HG03571 (cell line): ENCODE measurements at regions not wholly inside any gene's neighbourhood (a gene's known extent, or its start where the extent isn't known, plus 50 kb on each side); places are given as distances from the start of the nearest gene placed in this dataset.

Experiments
- ATAC-seq: cut with Tn5 transposase; IDR thresholded peaks from one replicate; pipeline ENCODE4 v1.9.1; 2021; ENCODE audit not compliant: unreplicated experiment

DNA sequence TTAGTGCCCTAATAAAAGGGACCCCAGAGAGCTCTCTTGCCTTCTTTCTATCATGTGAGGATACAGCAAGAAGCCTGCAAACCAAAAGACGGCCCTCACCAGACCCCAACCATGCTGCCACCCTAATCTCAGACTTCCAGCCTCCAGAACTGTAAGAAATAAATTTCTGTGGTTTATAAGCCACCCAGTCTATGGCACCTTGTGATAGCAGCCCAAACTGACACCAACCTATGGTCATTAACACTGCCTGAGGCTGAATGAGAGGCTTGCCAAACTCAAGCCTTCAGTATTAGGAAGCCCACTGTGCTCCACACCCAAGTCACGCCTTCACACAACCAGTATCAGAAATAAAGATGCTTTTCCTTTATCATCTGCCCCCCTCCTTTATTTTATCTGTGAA is 127.3 kb upstream of the KLF3 start:
- no peak for ATAC-seq

DNA sequence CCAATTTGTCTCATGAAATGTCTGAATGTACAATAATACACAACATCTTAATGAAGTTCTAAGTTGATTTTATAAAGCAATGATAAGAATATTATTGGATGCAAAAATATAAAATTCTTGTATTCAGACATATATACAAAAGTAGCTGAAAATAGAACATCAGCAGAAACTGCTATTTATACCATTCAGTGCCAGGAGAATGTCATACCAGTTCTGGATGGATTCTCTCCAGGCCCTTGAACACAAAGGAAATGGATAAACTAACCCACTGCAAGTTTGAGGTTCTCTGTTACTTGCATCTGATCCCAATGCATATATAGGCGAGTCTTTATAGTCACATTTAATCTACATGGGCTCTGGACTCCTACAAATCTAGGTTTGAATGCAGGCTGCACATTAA is 126.3 kb upstream of the KLF3 start:
- ATAC-seq: no peak

DNA sequence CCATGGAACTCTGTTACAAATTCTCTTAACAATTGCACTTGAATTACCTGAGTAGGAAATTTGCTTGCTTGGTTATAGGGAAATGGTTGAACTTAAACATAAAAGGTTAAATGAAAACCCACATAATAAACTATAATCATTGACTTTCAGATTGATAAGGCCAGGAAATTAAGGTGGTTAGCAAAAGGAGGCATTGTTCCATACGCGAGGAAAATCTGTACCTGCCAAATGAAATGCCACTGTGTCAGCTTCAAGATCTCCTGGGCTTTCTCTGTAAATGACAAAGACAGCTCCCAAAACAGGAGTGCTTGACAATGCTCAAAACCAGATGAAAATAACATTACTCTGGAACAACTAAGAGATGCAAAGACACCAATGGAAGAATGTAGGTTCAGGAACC is 125.5 kb upstream of the KLF3 start:
- ATAC-seq: no peak

DNA sequence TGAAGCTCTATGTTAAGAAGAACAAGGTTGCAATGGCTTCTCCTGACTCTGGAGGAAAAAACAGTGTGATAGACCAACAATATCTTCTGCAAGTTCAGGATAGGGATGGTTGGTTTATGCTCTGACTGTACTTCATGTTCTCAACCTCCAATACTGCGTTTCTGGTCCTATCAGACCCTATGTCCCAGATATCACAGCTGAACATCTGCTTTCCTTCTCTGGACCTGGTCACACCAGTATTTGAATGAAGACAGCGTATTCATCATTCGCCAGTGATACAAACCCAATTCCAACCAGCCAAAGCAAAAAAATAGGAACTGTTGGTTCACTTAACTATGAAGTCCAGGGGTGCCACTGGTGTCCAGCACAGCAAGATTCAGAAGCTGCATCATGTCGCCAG is 124.5 kb upstream of the KLF3 start:
- ATAC-seq: no peak

DNA sequence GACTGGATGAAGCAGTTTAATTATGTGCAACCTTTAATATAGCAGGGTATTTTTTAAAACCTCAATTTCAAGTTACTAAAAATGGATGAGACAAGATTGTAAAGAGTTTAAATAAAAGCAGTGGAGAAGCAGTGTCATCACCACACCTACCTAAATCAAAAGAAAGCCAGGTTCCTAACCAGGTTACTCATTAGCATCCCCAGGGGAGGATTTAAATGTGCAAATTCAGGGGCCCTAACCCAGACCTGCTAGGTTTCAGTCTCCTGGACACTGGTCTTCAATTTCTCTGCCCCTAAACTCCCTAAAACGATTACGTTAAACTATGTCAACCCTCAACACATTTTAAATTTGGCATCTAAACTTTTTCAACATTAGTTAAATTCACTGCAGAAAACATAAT is 116.9 kb upstream of the KLF3 start:
- ATAC-seq: no peak

DNA sequence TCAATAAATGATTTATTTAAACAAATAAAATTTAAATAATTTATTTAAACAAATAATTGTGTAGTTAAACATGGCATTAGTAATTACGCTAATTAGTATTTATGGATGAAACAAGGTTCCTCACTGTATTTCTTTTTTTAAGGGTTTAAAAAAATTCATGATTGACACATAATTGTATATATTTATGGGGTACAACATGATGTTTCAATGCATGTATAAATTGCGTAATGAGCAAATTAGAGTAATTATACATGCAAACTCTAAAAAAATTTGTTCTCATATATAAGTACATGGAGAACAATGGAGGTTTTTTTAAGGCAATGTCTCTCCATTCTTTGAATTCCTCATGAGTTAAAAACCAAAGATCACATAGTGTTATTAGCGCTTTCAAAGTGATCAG is 115.7 kb upstream of the KLF3 start:
- no peak for ATAC-seq

DNA sequence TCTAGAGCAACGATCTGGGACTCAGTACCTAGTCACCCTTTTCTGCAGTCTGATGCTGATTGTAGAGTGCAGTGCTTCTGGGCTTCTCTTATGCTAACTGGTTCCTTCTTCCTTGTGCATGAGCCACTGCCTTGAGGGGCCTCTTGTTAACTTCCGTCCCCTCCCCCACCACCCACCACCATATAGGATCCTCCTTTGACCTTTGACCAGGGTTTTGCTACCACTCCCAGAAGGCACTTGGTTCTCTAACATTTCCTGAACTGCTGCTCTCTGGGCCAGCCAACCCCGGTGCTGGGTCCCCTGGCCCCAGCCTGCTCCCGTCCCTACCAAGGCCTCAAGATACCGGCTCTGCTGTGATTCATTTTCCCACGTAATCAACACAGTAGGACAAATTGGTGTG is 104.6 kb upstream of the KLF3 start:
- no peak for ATAC-seq

DNA sequence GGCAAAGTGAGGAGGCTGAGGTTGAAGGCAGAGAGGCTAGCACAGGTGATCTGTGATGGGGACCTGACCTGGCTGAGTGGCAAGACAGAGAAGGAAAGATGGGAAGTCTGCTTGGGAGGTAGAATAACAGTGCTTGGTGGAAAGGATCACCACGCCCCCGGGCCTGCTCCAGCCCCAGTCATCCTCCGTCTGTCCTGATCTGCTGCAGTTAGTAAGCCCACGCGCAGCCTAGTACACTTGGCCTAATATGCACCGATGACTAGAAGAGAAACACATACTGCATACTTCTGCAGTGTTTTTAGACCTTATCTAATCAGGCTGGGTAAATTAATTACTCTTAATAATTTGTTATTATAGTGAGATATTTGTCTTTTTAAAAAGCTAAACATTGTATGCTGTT is 103.7 kb upstream of the KLF3 start:
- no peak for ATAC-seq

DNA sequence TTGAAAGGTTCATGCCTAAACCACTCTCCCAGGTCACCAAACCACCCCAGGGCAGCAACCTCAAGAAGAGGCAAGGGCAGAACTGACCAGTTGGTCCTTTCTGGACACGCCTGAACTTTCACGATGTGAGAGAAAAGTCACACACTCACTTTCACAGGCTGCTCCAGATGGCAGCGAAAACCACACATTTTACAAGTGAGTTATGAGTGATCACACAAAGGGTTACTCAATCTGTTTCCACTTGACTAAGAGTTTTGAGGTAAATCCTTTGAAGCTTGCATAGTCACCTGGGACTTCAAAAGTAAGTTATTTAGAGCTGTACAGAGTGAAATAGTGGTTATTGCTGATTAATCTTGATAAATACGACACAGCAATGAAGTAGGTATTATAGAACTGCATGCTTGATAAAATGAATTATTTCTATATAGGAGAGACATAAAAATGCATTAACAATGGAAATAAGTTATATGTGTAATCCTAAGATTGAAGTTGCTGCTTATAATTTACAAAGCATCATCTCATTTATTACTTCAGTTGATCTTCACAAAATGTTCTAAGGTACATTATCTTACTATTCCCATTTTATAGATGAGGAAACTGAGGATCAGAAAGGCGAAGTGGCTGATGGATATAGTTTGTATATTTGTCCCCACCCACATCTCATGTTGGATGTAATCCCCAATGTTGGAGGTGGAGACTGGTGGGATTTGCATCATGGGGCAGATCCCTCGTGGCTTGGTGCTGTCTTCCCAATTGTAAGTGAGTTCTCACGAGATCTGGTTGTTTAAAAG is 103.0 kb upstream of the KLF3 start:
- ATAC-seq: peak; percentile 84

DNA sequence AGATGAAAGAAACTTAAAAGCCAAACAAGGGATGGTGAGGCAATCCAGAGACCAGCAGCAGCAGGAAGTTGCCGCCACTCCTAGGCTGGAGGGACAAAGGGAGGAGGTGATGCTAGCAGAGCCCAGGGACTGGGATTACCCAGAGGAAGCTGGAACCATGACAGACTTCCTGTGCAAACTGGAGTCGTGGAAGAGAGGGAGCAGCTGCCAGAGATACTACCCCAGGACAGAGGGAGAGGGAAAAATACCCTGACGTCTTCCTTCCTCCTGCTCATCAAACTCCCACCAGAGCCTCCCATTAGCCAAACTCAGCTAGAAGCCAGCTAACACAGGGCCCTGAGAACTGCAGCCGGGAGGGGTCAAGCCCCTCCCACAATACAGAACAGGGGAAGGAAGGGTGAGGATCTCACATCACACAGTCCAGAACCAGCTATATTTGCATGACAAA is 101.2 kb upstream of the KLF3 start:
- no peak for ATAC-seq

DNA sequence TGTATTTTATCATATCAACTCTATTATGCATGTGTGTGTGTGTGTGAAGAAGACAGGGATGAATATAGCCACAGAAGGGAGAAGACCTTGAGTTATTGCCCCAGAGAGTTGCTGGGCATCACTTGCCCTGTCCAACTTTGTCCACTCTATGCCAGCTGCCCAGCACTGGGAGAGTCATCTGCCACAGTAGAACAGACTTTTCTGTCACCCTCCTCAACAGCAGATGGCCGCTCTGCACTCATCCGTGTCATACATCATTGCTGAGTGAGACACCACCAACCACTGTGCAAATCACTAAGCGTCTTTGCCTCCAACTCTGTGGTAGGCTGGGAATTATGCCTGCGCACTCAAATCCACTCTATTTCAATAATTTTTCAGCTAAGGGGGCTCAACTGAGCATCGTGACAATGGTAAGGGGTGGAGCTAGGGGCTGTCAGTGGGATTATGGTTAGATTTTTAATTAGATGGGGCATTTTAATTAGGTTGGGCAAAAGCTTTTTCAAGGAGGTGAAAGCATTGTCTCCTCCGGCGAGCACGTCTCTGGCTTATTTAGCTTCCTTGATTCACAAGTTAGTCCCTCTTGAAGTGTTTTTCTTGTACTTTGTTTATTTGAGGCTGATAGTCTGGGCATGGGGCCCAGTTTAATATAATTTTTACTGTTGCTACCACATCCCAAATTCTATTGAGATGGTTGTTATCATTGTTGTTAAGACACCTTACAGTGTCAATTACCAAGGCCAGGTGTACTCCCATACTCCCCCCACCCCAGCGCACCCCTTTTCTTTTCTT is 100.1 kb upstream of the KLF3 start:
- no peak for ATAC-seq

DNA sequence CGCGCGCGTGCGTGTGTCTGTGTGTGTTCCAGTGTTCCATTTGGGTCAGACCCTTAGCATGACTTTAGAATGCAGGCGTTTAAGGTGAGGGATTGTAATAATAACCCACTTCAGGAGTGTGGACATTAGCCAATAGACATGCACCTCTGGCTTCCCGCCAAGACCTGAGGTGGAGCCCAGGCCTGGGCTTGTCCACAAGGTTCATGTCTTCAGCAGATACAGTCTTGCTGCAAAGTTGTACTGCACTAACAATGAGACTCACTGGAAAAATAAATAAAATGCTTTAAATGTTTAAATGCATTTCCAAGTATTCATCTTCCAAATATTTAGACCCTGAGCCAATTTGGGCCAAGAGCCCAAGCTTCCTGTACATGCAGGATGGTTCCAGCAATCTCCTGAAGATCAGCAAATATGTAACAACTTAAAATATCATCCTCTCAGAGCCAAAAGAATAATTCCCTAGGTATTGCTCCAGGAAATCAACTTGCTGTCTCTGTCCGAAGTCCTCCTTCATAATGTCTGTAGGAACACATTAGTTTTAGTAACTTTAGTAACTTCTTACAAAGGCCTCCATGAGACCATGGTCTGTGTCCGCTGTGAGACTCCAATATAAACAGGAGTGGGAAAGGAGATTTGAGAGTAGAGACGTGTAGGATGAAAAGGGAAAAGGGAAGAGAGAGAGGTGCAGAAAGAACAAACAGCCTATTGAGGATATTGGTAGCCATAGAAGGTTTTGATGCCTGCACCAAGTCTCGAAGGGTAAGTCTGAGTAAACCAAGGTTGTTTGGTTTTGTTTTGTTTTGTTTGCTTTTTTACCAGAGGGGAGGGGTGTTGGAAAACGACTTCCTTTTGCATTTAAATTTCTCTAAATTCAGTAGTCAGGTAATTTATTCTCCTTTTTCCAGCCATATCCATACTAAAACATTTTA is 98.5 kb upstream of the KLF3 start:
- no peak for ATAC-seq

DNA sequence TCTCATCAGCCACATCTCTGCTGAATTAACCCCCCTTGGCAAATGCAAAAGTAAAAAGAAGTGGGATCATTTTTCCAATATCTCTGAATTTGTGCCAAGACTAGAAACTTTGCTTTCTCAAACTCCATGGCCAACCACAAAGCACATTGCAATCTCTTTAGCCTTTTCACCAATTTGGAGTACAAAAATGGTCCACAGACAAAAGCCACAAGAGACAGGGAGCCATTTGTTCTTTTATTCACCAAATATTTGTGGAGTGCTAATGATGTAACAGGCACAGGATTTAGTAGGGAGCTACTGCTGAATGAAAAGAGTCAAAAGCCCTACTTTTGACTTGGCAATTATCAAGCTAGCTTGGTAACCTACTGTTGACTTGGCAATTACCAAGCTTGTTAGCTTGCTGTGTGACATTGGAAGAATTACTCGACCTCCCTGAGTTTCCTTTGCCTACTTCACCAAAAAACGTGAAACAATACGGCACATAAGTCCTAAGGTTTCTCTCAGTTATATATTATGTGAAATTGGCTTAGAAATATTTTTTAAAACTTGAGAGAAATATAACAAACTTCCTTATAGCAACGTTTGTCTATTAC is 97.1 kb upstream of the KLF3 start:
- ATAC-seq: no peak

DNA sequence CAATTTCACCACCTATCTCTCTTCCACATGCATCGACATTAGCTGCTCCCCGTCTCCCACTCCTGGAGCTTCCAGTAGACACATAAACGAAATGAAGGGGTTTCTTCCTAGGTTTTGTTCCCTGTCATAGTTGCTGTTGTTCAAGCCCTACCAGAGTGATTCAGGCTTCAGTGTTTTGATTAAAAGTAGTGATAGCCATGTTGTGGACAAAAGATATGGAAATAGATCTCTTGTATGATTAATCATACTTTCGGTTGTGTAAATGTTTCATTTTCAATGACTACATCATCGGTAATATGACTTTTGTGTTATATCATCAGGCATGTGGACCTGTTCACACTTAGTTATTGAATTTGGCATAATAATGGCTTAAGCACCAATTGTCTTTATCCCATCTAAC is 96.5 kb upstream of the KLF3 start:
- no peak for ATAC-seq

DNA sequence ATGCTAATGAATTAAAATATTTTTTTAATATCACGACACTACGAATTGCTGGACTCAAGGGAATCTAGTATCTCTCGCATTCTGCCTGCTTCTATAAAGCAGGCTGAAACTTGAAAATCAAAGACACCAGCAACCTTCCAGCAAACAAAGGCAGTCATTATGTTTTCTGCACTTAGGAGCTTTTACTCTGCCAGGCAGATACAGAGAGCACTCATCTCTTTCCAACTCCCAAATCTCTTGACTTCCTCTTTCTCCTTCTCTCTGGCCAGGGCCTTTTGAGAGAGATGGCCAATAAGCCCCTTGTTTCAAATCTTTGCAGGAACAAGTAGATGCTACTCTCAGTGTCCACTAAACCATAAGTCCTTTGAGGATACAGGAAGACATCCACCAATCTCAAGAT is 95.2 kb upstream of the KLF3 start:
- ATAC-seq: no peak

DNA sequence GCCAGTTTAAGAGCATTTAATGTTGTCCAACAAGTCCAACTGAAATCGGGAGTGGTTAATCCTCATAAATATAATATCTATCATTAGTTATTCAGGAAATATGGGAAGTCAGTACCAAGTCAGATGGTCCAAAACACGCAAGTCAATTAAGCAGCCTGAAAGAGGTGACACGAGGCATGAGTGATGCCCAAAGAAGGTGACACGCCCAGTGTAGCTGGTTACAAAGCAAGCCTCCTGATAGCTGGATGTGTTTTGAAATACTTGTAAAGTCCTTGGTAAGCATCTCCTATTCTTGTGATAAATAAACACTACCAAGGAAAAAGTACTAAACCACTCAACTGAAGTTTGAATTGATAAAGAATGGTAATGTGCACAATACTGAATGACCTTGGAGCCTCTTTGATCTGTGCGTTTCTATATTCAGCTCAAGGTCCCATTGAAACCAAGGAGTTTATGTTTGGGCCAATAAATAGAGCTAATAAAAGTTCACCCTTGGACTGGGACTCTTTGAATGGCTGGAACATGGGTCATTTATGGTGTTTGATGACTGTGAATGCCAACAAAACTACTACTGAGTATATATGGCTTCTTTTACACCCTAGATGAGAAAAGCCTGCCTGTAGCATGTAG is 93.2 kb upstream of the KLF3 start:
- ATAC-seq: no peak

DNA sequence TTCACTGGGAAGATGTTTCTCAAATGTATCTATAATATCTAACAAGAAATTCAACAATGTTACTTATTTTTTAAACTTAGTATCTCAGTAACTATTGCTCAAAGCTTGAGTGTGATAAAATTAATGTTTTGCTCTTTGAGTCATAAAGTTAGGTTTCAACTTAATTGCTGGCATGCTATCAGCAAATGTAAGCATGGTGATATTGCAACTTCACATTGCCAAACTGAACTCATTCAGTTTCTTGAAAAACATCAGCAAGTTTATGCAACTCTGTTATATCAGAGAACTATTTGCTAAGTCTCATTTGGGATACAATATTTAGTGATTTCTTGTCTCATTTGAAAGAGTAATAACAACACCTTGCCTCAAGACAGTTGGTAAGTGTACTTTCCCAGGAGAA is 91.2 kb upstream of the KLF3 start:
- no peak for ATAC-seq

DNA sequence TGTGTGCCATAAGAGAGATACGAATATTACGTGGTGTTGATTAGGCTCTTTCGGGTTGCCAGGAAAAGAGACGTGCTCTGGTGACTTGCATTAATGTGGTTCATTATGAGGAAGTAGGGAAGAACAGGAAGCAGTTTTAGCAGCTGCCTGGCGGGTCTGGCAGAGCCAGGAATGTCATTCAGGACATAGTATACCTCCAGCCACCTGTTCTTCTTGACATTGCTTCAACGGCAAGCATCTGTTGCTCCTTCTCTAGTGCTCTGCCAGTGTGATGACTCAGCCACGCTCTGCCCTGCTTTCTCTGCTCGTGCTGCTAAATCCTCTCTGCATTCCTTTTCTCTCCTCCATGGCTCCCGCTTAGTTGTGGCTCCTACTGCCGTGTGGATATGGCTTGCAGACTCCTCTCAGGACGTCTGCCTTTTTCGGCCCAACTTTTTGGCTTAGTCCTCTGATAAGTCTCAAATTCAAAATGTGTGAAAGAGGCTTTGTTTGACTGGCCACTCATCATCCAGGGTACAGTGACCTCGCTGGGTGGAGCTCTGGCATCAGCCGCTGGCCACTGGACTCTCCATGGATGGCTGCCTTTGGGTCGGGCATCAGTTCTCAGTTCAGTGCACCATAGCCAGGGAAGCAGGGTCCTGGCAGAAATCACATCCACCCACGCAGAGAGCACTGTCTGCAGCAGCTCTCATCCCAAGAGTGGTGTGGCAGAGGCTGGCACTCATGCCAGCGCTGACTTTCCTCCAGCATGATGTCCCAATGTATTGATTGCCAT is 89.3 kb upstream of the KLF3 start:
- no peak for ATAC-seq

DNA sequence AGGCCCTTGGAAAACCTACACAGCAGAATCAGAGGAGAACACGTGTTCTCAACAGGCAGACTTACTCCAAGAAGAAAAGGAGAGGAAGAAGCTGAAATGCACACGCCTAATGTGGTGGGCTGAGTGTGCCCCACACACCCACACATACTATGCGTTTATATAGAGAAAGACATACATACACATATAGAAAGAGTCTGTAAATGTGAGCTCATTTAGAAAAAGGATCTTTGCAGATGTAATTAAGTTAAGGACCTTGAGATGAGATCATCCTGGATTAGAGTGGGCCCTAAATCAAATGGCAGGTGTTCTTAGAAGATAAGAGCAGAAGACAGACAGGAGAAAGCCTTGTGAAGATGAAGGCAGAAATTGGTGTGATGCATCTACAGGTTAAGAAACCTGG is 87.2 kb upstream of the KLF3 start:
- ATAC-seq: no peak

DNA sequence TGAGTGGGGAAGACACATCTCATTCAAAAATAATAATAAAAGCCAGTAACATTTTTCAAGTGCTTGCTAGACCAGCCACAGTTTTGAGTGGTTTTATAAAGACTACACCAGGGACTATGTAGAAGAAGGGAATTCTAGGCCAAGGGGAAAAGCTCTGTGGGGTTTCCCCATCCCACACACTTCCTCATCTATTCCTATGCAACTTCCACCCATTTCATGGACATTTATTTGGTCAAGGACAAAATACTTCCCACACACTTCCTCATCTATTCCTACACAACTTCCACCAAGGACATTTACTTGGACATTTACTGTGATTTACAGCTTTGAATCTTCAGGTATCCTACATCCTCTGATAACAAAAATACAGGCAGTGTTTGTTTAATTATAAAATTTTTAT is 86.5 kb upstream of the KLF3 start:
- ATAC-seq: no peak
